HFF-Myc (cell line): ENCODE measurements at regions not wholly inside any gene's neighbourhood (a gene's known extent, or its start where the extent isn't known, plus 50 kb on each side); places are given as distances from the start of the nearest gene placed in this dataset.

Experiments
- DNase-seq: peaks from one replicate; pipeline ENCODE4 v3.0.0-alpha.2; 2011; ENCODE audit warnings: low read depth; ENCODE audit errors: extremely low read depth
- H3K4me3 ChIP-seq: replicated peaks from 2 replicates; pipeline ENCODE4 v1.5.1; 2011; ENCODE audit warnings: low read depth, mild to moderate bottlenecking, control low read depth, low read length
- TF ChIP-seq, protein P1 (sequence below): IDR thresholded peaks from 2 replicates; pipeline ENCODE4 v1.5.1; 2012; ENCODE audit warnings: mild to moderate bottlenecking, low read depth, low read length, control low read depth; ENCODE audit errors: missing control alignments

DNA sequence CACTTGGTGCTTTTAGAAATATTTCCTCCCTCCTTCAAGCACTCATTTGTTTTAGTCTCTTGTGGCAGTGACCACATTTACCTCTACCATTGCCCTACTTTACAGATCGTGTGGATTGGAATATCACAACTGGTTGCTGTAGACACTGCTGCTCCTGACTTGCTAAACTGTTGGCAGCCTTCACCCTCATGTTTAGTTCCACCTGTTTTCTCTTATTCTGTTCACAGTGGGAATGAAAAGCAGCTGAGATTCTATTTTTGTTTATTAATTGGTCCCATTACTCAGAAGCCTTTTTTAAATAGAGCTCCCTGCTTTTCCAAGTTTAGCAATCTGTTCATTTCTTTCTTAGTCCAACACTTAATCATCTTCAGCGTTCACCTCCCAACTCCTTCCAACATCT, 308.9 kb downstream of the RWDD3 start:
- DNase-seq: no peak
- no peak overlapping the region for H3K4me3 ChIP-seq
- TF ChIP-seq, protein P1, sequence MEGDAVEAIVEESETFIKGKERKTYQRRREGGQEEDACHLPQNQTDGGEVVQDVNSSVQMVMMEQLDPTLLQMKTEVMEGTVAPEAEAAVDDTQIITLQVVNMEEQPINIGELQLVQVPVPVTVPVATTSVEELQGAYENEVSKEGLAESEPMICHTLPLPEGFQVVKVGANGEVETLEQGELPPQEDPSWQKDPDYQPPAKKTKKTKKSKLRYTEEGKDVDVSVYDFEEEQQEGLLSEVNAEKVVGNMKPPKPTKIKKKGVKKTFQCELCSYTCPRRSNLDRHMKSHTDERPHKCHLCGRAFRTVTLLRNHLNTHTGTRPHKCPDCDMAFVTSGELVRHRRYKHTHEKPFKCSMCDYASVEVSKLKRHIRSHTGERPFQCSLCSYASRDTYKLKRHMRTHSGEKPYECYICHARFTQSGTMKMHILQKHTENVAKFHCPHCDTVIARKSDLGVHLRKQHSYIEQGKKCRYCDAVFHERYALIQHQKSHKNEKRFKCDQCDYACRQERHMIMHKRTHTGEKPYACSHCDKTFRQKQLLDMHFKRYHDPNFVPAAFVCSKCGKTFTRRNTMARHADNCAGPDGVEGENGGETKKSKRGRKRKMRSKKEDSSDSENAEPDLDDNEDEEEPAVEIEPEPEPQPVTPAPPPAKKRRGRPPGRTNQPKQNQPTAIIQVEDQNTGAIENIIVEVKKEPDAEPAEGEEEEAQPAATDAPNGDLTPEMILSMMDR: no peak

DNA sequence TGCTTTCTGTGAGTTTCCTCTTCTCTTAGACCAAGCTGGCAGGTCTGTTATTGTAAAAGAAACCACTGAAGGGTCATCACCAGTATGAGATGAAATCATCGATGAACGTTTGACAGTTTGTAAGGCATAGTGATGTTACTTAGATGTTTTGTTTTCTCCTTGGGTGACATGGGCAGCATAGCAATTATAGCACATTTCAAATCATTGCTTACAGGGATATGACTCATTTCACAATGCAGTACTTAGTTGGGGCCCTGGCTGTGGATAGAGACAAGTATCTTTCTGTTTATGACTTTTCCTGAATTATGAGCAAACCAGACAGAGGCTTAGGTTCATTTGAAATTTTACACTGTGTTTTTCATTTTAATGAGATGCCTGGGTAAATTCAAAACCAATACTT, 313.0 kb downstream of the RWDD3 start:
- H3K4me3 ChIP-seq: no peak overlapping the region
- DNase-seq: no peak
- TF ChIP-seq, protein P1: no peak

GRCh38 chr1:95548211-95548610, 314.2 kb downstream of the RWDD3 start:
- H3K4me3 ChIP-seq: no peak overlapping the region
- no peak for DNase-seq
- TF ChIP-seq, protein P1: no peak

- DNase-seq: no peak
- TF ChIP-seq, protein P1: no peak
- no peak overlapping the region for H3K4me3 ChIP-seq
These were observed 317.2 kb downstream of the RWDD3 start for GRCh38 chr1:95551201-95551600.

- TF ChIP-seq, protein P1: no peak
- no peak overlapping the region for H3K4me3 ChIP-seq
- DNase-seq: no peak
These were observed 319.6 kb downstream of the RWDD3 start for GRCh38 chr1:95553595-95553994.

- H3K4me3 ChIP-seq: no peak overlapping the region
- TF ChIP-seq, protein P1: no peak
- DNase-seq: no peak
These were observed 320.4 kb downstream of the RWDD3 start for GRCh38 chr1:95554408-95554807.

DNA sequence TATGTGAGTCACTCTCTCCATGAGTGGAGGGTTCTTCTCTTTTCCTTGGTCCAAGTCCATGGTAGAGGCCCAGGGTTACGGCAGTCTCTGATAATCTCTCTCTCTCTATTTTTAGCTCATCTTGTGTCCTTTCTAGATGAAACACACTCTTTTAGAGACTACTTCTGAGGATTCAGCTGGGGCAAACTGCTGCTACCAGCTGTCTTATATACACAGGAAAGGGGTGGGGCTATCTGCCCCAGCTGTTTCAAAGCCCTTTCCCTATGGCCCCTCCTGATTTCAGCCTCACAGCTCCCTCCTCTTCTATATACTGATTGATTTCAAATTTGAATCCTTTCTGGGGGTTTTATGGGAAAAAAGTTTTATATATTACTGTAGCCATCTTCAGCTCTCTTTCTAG, 324.8 kb downstream of the RWDD3 start:
- no peak overlapping the region for H3K4me3 ChIP-seq
- DNase-seq: no peak
- TF ChIP-seq, protein P1: no peak
